Nephron progenitor cell (in vitro differentiated cells): ENCODE measurements at regions not wholly inside any gene's neighbourhood (a gene's known extent, or its start where the extent isn't known, plus 50 kb on each side); places are given as distances from the start of the nearest gene placed in this dataset.
"Not testable (repeated sequence)": the region's sequence is repeated elsewhere in the genome, so short reads cannot be mapped to it uniquely, and the experiment has no call there.

ENCODE experiments used
- DNase-seq: peaks from one replicate; pipeline ENCODE4 v3.0.0; 2021
- H3K27ac Mint-ChIP-seq: 2 replicates; pipeline ENCODE4 v1.8.0; 2021; ENCODE audit warnings: mild to moderate bottlenecking, moderate library complexity, mixed read lengths
- H3K27me3 Mint-ChIP-seq: 2 replicates; pipeline ENCODE4 v1.8.0; 2021; ENCODE audit warnings: mild to moderate bottlenecking, low read depth, mixed read lengths; ENCODE audit not compliant: poor library complexity
- H3K36me3 Mint-ChIP-seq: 2 replicates; pipeline ENCODE4 v1.8.0; 2021; ENCODE audit warnings: low read depth, mixed read lengths
- H3K4me1 Mint-ChIP-seq: 2 replicates; pipeline ENCODE4 v1.8.0; 2021; ENCODE audit warnings: mixed read lengths
- H3K4me3 Mint-ChIP-seq: 2 replicates; pipeline ENCODE4 v1.8.0; 2021; ENCODE audit warnings: mild to moderate bottlenecking, moderate library complexity, mixed read lengths
- H3K9me3 Mint-ChIP-seq: 2 replicates; pipeline ENCODE4 v1.8.0; 2021; ENCODE audit warnings: mild to moderate bottlenecking, moderate library complexity, mixed read lengths
- TF ChIP-seq, protein P1 (sequence below): fragments of 200-600 bp; sonication (generic); IDR thresholded peaks from 2 replicates; pipeline ENCODE4 v1.5.0; 2021; ENCODE audit warnings: antibody characterized with exemption

DNA sequence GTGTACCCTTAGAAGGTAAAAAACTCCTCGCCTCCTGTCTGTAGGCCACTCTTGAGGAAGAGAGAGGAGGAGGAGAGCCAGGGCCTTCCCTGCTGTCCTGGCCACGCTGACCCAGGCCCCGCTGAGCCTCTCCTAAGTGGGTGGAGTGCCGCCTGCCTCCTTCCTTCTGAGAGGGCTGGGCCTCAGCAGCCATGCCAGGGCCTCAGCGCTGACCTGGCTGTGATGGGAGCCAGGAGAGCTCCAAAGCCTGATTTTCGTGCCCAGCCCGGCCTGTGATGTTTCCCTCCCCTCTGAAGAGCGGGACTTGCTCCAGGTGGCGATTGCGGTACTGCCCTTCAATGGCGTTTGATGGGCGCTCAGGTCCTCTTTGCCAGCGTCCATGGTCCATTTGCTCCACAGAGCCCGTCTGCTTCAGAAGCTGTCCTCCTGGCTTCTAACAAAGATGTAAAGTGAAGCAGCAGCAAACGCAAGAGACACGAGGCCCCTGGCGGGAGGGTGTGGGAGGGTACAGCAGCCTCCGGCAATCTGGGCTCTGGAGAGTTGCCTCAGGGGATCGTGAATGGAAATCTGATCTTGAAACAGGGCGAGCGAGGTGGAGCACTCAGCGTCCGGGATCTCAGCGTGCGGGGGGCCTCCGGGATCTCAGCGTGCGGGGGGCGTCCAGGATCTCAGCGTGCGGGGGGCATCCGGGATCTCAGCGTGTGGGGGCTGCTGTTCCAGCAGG lies 93.5 kb downstream of the NPIPB11 start:
- peak overlapping the region; percentile 93 for H3K27ac Mint-ChIP-seq
- peak; percentile 63 for DNase-seq
- H3K4me1 Mint-ChIP-seq, result peaks cover 73% of the 10 kb centered on the region
- no peaks in the 10 kb centered on the region for H3K9me3 Mint-ChIP-seq
- peaks cover 11% of the 10 kb centered on the region for H3K27me3 Mint-ChIP-seq
- TF ChIP-seq, protein P1, sequence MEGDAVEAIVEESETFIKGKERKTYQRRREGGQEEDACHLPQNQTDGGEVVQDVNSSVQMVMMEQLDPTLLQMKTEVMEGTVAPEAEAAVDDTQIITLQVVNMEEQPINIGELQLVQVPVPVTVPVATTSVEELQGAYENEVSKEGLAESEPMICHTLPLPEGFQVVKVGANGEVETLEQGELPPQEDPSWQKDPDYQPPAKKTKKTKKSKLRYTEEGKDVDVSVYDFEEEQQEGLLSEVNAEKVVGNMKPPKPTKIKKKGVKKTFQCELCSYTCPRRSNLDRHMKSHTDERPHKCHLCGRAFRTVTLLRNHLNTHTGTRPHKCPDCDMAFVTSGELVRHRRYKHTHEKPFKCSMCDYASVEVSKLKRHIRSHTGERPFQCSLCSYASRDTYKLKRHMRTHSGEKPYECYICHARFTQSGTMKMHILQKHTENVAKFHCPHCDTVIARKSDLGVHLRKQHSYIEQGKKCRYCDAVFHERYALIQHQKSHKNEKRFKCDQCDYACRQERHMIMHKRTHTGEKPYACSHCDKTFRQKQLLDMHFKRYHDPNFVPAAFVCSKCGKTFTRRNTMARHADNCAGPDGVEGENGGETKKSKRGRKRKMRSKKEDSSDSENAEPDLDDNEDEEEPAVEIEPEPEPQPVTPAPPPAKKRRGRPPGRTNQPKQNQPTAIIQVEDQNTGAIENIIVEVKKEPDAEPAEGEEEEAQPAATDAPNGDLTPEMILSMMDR, result no peak
- peak overlapping the region; percentile 62 for H3K4me3 Mint-ChIP-seq
- no peaks in the 10 kb centered on the region for H3K36me3 Mint-ChIP-seq

DNA sequence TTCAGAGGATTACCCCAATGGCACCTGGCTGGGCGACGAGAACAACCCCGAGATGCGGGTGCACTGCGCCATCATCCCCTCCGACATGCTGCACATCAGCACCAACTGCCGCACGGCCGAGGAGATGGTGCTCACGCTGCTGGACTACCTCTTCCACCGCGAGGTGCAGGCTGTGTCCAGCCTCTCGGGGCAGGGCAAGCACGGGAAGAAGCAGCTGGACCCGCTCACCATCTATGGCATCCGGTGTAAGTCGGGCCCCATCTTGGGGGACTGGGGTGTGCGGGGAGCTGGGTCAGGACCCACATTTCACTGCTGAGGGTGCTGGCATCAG lies 94.2 kb downstream of the NPIPB11 start:
- H3K9me3 Mint-ChIP-seq, H3K36me3 Mint-ChIP-seq, H3K4me3 Mint-ChIP-seq, DNase-seq, H3K27ac Mint-ChIP-seq: not testable (repeated sequence)
- Mint-ChIP-seq H3K27me3 (peaks cover 11% of the 10 kb centered on the region), H3K4me1 (peaks cover 74% of the 10 kb centered on the region)

DNA sequence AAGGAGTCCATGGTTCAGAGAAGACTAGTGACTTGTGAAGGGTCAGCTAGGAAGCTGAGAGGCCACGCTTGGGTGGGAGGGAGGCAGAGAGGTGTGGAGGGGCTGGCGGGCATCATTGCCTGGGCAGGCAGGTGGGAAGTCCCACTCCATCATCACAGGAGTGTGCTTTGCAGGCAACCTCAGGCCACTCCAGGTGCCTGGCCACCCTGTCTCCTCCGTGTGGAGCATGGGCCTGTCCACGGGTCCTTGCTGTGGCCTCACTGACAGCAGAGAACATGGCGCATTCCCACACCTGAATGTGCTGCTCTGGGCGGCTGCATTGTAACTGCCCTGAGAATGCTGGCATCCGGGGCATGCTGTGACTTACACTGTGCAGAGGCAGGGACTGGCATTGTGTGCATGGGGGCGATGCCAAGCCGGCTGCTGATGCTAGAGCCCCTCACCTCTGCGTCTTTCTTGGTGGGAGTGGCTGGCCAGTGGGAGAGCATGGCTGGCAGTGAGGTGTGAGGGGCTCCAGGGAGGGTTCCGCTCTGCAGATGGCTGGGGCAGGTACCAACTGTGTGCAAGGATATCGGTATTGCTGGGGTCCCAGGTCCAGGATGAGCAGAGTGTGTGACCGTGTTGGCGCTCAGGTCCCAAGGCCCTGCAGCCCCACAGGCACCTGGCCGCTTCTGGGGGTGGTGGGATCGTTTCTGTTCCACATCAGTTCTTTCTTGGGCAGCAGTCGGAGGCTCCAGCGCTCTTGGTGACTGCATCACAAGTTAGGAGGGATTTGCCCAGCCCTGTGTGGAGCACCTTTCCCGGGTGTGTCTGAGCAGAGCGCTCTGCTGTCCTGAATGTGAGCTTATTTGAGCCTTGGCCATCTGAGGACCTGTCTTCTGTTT lies 94.8 kb downstream of the NPIPB11 start:
- Mint-ChIP-seq H3K36me3 (no peaks in the 10 kb centered on the region), H3K27ac (no peak overlapping the region), H3K4me3 (no peak overlapping the region), H3K27me3 (peaks cover 11% of the 10 kb centered on the region), H3K9me3 (no peaks in the 10 kb centered on the region), H3K4me1 (peaks cover 74% of the 10 kb centered on the region)
- no peak for DNase-seq
- TF ChIP-seq, protein P1, result no peak

DNA sequence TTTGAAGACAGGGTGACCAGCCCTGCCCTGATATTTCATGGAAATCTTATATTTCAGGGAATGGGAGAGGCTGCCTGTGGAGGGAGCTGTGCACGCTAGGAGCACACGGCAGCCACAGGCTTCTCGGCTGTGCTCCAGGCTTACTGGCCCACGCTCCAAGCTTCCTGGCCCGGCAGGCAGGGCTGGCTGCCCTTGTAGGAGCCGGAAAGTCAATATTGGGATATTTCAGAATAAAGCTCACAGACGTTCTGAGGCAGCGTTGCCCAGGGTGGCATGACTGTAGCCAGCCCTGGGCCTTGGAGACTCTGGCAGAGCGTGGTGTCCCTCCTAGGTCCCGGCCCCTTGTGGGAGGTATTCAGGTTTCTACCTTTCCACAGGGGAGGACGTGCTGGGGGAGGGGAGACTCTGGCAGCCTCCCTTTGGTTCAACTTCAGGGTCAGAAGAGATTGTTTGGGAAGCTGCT lies 95.6 kb downstream of the NPIPB11 start:
- Mint-ChIP-seq H3K4me1 (peaks cover 72% of the 10 kb centered on the region), H3K9me3 (no peaks in the 10 kb centered on the region), H3K4me3 (no peak overlapping the region), H3K27me3 (peaks cover 11% of the 10 kb centered on the region), H3K27ac (no peak overlapping the region), H3K36me3 (no peaks in the 10 kb centered on the region)
- TF ChIP-seq, protein P1, result no peak
- DNase-seq, result no peak

DNA sequence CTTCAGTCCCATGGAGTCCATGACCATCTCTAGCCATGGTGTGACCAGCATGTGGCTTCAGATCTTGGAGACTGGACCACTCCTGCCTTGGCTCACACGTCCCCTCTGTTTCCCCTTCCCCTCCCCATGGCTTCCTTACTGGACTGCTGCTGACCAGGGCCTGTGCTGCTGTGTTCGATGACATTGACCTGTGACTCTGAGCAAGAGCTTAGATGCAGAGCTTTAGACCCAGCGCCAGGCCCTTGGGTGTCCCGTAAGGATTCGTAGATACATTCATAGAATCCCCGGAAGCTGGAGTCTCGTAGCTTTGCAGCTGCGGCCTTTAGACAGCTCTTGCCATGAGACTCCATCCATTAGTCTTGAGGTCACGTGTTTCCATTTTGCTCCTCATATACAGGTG lies 96.3 kb downstream of the NPIPB11 start:
- DNase-seq, H3K36me3 Mint-ChIP-seq, H3K4me3 Mint-ChIP-seq, H3K9me3 Mint-ChIP-seq, H3K27ac Mint-ChIP-seq: not testable (repeated sequence)
- H3K27me3 Mint-ChIP-seq, result peaks cover 11% of the 10 kb centered on the region
- peaks cover 69% of the 10 kb centered on the region for H3K4me1 Mint-ChIP-seq

DNA sequence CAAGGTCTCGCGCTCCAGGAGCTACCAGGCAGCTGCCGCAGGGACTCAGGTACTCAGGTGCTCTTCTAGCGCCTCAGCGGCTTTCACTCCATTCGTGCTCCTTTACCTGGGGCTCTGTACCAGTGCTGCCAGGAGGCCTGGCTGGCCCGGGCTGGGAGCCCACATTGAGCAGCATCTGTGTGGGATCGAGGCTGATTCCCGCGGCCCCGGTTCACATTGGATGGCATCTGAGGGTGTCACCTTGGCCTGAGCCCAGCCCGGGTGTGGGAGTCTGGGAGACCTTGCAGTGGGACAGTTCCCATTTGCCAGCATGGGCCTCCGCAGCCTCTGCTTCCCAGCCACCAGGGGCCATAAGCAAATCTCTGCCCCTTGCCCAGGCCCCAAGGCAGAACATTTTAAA lies 96.9 kb downstream of the NPIPB11 start:
- not testable (repeated sequence) for DNase-seq, H3K36me3 Mint-ChIP-seq, H3K9me3 Mint-ChIP-seq, H3K27ac Mint-ChIP-seq, H3K4me3 Mint-ChIP-seq
- Mint-ChIP-seq H3K4me1 (peaks cover 70% of the 10 kb centered on the region), H3K27me3 (peaks cover 11% of the 10 kb centered on the region)

DNA sequence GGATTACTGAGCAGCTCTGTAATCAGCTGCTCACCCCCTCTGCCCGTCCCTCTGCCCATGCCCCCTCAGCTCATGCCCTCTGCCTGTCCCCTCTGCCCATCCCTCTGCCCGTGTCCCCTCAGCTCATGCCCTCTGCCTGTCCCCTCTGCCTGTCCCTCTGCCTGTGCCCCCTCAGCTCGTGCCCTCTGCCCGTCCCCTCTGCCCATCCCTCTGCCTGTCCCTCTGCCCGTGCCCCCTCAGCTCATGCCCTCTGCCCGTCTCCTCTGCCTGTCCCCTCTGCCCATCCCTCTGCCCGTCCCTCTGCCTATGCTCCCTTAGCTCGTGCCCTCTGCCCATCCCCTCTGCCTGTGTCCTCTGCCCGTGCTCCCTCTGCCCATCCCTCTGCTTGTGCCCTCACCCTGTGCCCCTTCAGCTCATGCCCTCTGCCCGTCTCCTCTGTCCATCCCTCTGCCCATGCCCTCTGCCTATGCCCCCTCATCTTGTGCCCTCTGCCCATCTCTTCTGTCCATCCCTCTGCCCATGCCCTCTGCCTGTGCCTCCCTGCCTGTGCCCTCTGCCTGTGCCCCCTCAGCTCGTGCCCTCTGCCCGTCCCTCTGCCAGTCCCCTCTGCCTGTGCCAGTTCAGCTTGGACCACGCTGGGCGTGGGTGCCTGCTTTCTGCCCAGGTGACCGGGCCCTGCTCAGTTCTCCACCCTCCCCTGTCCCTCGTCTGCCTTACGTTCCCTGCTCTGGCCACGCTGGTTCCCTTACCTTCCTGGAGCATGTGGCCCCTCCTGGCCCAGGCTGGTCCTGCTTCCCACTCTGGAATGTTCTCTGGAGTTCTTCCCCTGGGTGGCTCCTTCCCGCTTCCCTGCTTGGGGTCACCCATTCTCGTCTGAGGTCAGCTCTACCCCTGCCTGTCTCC lies 97.6 kb downstream of the NPIPB11 start:
- Mint-ChIP-seq H3K27me3 (peaks cover 9% of the 10 kb centered on the region), H3K4me3 (no peak overlapping the region), H3K27ac (peak overlapping the region; percentile 51), H3K36me3 (no peaks in the 10 kb centered on the region), H3K9me3 (no peaks in the 10 kb centered on the region), H3K4me1 (peaks cover 71% of the 10 kb centered on the region)
- TF ChIP-seq, protein P1, result no peak
- DNase-seq, result no peak
